ENCODE measurements at regions not wholly inside any gene's neighbourhood (a gene's known extent, or its start where the extent isn't known, plus 50 kb on each side); places are given as distances from the start of the nearest gene placed in this dataset.

DNA sequence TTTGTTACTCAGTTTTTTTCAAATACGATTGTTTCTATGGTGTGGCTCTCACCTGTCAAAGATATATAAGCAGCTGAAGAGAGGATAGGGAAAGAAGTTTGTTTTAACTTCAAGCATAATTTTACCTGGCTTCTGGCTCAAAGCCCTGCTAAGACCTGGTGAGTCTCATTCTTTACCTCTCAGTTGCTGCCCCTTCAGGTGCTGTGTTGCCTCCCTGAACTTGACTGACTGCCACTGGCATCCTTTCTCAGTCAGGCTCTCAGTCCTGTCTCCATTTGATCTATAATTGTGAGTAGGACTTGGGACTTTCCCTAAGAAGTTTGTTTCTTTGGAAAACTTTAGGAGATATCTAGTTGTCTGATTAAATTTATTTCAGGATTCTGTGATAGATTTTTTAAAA lies 249.6 kb downstream of the IZUMO3 start:
- Histone ChIP-seq H3K27me3 (no peaks in the 10 kb centered on the region), H3K4me3 (no peak overlapping the region), H3K36me3 (no peaks in the 10 kb centered on the region), H3K9me3 (peaks cover 0 to 4% (median 0%) of the 10 kb centered on the region in 12 donors), H3K27ac (no peak overlapping the region), H3K4me1 (no peaks in the 10 kb centered on the region)
- DNase-seq (no peak), ATAC-seq (no peak)
- 72 to 79% (median 76%) methylated on average over 1 of the region's 1 CpG for WGBS, 4 donors
- intact Hi-C loops (cut with DNase I), result no loop called here
- TF ChIP-seq POLR2A (IDR thresholded peaks at IDR 0.05), result no peak
- TF ChIP-seq, protein P1, sequence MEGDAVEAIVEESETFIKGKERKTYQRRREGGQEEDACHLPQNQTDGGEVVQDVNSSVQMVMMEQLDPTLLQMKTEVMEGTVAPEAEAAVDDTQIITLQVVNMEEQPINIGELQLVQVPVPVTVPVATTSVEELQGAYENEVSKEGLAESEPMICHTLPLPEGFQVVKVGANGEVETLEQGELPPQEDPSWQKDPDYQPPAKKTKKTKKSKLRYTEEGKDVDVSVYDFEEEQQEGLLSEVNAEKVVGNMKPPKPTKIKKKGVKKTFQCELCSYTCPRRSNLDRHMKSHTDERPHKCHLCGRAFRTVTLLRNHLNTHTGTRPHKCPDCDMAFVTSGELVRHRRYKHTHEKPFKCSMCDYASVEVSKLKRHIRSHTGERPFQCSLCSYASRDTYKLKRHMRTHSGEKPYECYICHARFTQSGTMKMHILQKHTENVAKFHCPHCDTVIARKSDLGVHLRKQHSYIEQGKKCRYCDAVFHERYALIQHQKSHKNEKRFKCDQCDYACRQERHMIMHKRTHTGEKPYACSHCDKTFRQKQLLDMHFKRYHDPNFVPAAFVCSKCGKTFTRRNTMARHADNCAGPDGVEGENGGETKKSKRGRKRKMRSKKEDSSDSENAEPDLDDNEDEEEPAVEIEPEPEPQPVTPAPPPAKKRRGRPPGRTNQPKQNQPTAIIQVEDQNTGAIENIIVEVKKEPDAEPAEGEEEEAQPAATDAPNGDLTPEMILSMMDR (IDR thresholded peaks at IDR 0.05), result no peak

GRCh38 chr9:24293386-24293785 lies 252.3 kb downstream of the IZUMO3 start:
- no peak overlapping the region for H3K27ac ChIP-seq
- no peaks in the 10 kb centered on the region for H3K4me1 ChIP-seq
- intact Hi-C loops (cut with DNase I), result no loop called here
- WGBS, 4 donors, result 38 to 50% (median 44%) methylated on average over 4 of the region's 4 CpGs
- TF ChIP-seq POLR2A (IDR thresholded peaks at IDR 0.05), result no peak
- TF ChIP-seq, protein P1 (IDR thresholded peaks at IDR 0.05), result no peak
- H3K9me3 ChIP-seq, result peaks cover 0 to 7% (median 0%) of the 10 kb centered on the region in 12 donors
- no peak overlapping the region for H3K4me3 ChIP-seq
- H3K36me3 ChIP-seq, result no peaks in the 10 kb centered on the region
- no peaks in the 10 kb centered on the region for H3K27me3 ChIP-seq
- DNase-seq (no peak), ATAC-seq (no peak)

DNA sequence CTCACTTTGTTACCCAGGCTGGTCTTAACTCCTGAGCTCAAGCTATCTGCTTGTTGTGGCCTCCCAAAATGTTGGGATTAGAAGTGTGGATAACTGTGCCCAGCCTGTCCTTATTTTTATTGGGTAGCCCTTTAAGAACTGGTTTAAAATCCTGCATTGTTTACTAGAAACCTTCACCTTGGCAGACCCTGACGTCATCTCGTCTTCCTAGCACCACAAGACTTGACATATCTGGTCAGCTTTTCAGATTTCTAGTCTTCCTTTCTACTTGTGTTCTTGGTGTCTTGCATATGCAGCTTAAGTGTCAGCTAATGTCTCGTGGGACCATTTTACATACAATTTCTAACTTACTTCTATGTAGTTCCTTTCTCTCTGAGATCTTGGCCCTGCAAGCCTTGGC lies 258.9 kb downstream of the IZUMO3 start:
- Histone ChIP-seq H3K4me1 (no peaks in the 10 kb centered on the region), H3K27ac (no peak overlapping the region), H3K27me3 (no peaks in the 10 kb centered on the region), H3K36me3 (no peaks in the 10 kb centered on the region), H3K9me3 (peaks cover 0 to 22% (median 1%) of the 10 kb centered on the region in 12 donors), H3K4me3 (no peak overlapping the region)
- WGBS, 4 donors, result 59 to 80% (median 62%) methylated on average over 3 of the region's 3 CpGs
- ATAC-seq, result no peak
- no peak for TF ChIP-seq POLR2A (IDR thresholded peaks at IDR 0.05)
- TF ChIP-seq, protein P1 (IDR thresholded peaks at IDR 0.05), result no peak
- intact Hi-C loops (cut with DNase I), result no loop called here
- no peak for DNase-seq

DNA sequence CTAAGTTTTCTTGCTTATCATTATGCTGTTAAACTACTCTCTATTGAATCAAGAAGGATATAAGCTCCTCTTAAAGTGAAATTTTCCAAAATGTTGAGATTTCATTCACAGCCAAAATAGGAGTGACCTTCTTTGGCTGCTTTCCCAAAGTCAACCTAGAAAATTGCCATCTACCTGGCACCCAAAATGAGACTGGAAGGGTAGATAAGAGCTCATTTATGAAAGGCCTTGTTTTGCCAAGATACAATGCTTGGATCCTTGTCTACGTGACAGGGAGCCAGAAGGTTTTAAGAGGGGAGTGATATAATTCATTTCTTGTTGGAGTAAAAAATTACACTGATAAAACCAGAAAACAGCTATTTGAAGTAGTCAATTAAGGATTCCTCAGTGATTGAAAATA lies 287.1 kb downstream of the IZUMO3 start:
- Histone ChIP-seq H3K27me3 (no peaks in the 10 kb centered on the region), H3K36me3 (no peaks in the 10 kb centered on the region), H3K27ac (no peak overlapping the region), H3K4me1 (no peaks in the 10 kb centered on the region), H3K4me3 (no peak overlapping the region), H3K9me3 (peaks cover 0 to 11% (median 0%) of the 10 kb centered on the region in 12 donors)
- ATAC-seq, result no peak
- TF ChIP-seq, protein P1 (IDR thresholded peaks at IDR 0.05), result no peak
- no peak for TF ChIP-seq POLR2A (IDR thresholded peaks at IDR 0.05)
- intact Hi-C loops (cut with DNase I), result no loop called here
- DNase-seq, result no peak
- 18 to 45% (median 27%) methylated on average over 1 of the region's 1 CpG for WGBS, 4 donors
